ENCODE measurements at regions not wholly inside any gene's neighbourhood (a gene's known extent, or its start where the extent isn't known, plus 50 kb on each side); places are given as distances from the start of the nearest gene placed in this dataset.

- no peak for TF ChIP-seq CTCF (IDR thresholded peaks at IDR 0.05; ENCODE audit: insufficient read depth, low read length, poor library complexity, severe bottlenecking)
- no peak for TF ChIP-seq EZH2phosphoT487 (conservative IDR thresholded peaks at IDR 0.05; ENCODE audit: low read length)
These were observed 236.6 kb upstream of the PROK2 start for GRCh38 chr3:72021531-72021930.

Measured in SU-DHL-6 (cell line).